ENCODE measurements at regions not wholly inside any gene's neighbourhood (a gene's known extent, or its start where the extent isn't known, plus 50 kb on each side); places are given as distances from the start of the nearest gene placed in this dataset.

DNA sequence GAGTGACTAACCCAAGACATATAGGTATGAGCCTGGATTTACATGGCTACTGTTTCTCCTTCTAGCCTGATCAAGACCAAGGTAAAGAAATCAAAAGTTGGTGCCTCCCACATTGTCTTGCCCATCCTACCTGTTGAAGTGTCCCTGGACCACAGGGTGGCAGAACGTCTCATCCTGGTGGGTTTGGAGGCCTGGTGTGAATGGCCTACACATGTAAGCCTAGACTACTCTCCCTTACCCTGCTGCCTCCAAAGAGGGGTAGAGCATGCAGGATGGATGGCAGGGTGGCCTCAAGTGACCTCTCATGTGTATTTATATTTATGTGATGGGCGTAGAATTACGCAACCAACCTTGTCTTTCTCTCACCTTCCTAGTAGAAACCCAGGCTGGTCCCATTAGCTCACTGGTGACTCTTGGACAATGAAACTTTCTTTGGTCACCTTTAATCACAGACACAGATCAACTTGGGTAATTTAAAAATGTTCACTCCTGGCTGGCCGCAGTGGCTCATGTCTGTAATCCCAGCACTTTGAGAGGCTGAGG lies 73.3 kb upstream of the SOD3 start:
- H3K27ac Mint-ChIP-seq (ENCODE audit: unreplicated experiment): no peak overlapping the region

DNA sequence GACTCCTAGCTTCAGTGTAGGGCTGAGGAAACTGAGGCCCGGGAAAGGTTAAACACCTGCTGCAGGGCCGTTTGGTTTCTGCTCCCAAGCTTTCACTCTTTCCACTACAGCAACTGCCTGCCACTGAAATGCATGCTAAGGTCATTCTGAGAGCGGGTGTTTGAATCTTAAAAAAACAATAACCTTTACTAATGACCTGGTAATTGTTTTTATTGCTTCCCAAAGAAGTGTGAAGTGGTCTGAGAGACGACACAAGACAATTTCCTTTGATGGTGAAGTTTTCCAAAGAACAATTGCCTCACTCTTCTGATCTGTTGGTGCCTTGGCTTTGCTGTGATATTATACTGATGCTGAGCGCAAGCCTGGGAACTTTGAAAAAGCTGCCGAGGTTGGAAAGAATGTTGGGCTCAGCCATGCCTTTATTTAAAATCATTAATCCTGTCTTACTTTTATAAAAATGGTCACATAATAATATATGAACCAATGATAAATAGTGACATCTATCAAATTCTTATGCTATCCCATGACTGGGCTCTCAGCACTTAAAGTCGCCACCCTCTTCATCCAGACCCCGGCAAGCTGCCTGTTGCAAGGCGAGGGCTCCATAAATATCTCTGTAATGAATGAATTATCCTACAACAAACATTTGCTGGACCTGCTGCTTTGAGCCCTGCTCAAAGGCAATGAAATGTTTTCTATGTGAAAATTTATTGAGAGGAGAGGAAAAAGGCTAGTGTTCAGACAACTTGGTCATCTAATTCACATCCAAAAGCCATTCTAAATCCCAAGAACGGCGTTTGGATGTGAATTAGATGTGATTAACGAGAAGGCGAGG lies 67.8 kb upstream of the SOD3 start:
- Mint-ChIP-seq H3K27me3 (ENCODE audit: low read depth) (peaks cover 4% of the 10 kb centered on the region), H3K9me3 (ENCODE audit: low read depth) (no peaks in the 10 kb centered on the region), H3K36me3 (ENCODE audit: low read depth) (no peaks in the 10 kb centered on the region), H3K4me1 (ENCODE audit: low read depth) (no peaks in the 10 kb centered on the region), H3K4me3 (ENCODE audit: unreplicated experiment) (no peak overlapping the region), H3K27ac (ENCODE audit: unreplicated experiment) (no peak overlapping the region)
- no peak for TF ChIP-seq CTCF (IDR thresholded peaks at IDR 0.05)
- no peak for DNase-seq (ENCODE audit: low spot score)

More for the DNA sequence above, 73.3 kb upstream of the SOD3 start:
- H3K36me3 Mint-ChIP-seq (ENCODE audit: low read depth): no peaks in the 10 kb centered on the region
- no peak for TF ChIP-seq CTCF (IDR thresholded peaks at IDR 0.05)
- no peak overlapping the region for H3K4me3 Mint-ChIP-seq (ENCODE audit: unreplicated experiment)
- no peak for DNase-seq (ENCODE audit: low spot score)
- H3K4me1 Mint-ChIP-seq (ENCODE audit: low read depth): no peaks in the 10 kb centered on the region
- peaks cover 3% of the 10 kb centered on the region for H3K27me3 Mint-ChIP-seq (ENCODE audit: low read depth)
- H3K9me3 Mint-ChIP-seq (ENCODE audit: low read depth): peaks cover 3% of the 10 kb centered on the region

DNA sequence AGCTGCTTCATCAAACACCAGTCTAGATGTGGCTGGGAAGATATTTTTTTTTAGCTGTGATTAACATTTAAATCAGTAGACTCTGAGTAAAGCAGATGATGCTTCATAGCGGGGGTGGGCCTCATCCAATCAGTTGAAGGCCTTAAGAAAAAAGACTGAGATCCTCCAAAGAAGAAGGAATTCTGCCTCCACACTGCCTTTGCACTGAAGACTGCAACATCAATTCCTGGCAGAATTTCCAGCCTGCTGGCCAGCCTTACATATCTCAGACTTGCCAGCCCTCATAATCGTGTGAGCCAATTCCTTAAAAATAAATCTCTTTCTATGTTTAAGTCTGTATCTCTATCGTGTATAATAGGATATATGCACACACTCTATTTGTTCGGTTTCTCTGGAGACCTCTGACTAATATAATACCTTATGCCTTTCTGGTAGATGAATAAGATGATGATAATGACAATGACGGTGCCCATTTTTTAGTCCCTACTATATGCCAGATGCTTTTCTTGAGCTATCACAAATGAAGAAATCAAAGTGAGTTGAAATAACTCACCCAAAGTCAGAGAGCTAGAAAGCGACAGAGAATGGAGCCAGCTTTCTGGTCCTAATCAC lies 66.1 kb upstream of the SOD3 start:
- Mint-ChIP-seq H3K36me3 (ENCODE audit: low read depth) (no peaks in the 10 kb centered on the region), H3K9me3 (ENCODE audit: low read depth) (no peaks in the 10 kb centered on the region), H3K27ac (ENCODE audit: unreplicated experiment) (no peak overlapping the region), H3K4me1 (ENCODE audit: low read depth) (peaks cover 10% of the 10 kb centered on the region), H3K4me3 (ENCODE audit: unreplicated experiment) (no peak overlapping the region), H3K27me3 (ENCODE audit: low read depth) (peaks cover 3% of the 10 kb centered on the region)
- no peak for DNase-seq (ENCODE audit: low spot score)
- TF ChIP-seq CTCF (IDR thresholded peaks at IDR 0.05): no peak

- peaks cover 20% of the 10 kb centered on the region for H3K4me1 Mint-ChIP-seq (ENCODE audit: low read depth)
- TF ChIP-seq CTCF (IDR thresholded peaks at IDR 0.05): no peak
- no peaks in the 10 kb centered on the region for H3K36me3 Mint-ChIP-seq (ENCODE audit: low read depth)
- H3K4me3 Mint-ChIP-seq (ENCODE audit: unreplicated experiment): no peak overlapping the region
- H3K27ac Mint-ChIP-seq (ENCODE audit: unreplicated experiment): no peak overlapping the region
- H3K9me3 Mint-ChIP-seq (ENCODE audit: low read depth): no peaks in the 10 kb centered on the region
- peaks cover 3% of the 10 kb centered on the region for H3K27me3 Mint-ChIP-seq (ENCODE audit: low read depth)
- DNase-seq (ENCODE audit: low spot score): no peak
Observed at GRCh38 chr4:24730256-24731001, 64.9 kb upstream of the SOD3 start.

GRCh38 chr4:24731448-24731847 lies 63.9 kb upstream of the SOD3 start:
- no peaks in the 10 kb centered on the region for H3K9me3 Mint-ChIP-seq (ENCODE audit: low read depth)
- no peak overlapping the region for H3K27ac Mint-ChIP-seq (ENCODE audit: unreplicated experiment)
- no peak overlapping the region for H3K4me3 Mint-ChIP-seq (ENCODE audit: unreplicated experiment)
- H3K27me3 Mint-ChIP-seq (ENCODE audit: low read depth): peaks cover 3% of the 10 kb centered on the region
- H3K4me1 Mint-ChIP-seq (ENCODE audit: low read depth): peaks cover 20% of the 10 kb centered on the region
- no peak for DNase-seq (ENCODE audit: low spot score)
- H3K36me3 Mint-ChIP-seq (ENCODE audit: low read depth): no peaks in the 10 kb centered on the region
- no peak for TF ChIP-seq CTCF (IDR thresholded peaks at IDR 0.05)

Data from chondrocyte (in vitro differentiated cells).